Erythroblast (primary cell): ENCODE measurements at regions not wholly inside any gene's neighbourhood (a gene's known extent, or its start where the extent isn't known, plus 50 kb on each side); places are given as distances from the start of the nearest gene placed in this dataset.

Experiments
- GATA1 ChIP-seq: IDR thresholded peaks from 2 replicates; pipeline ENCODE4 v1.6.1; 2011; ENCODE audit warnings: low read depth, mild to moderate bottlenecking, control low read depth, low read length, moderate library complexity
- POLR2A ChIP-seq: IDR thresholded peaks from 2 replicates; pipeline ENCODE4 v1.6.1; 2011; ENCODE audit warnings: mild to moderate bottlenecking, low read length

GRCh38 chr11:91406009-91406408 is 818.6 kb upstream of the FAT3 start:
- TF ChIP-seq POLR2A = no peak
- no peak for TF ChIP-seq GATA1
